A549 (cell line): ENCODE measurements at regions not wholly inside any gene's neighbourhood (a gene's known extent, or its start where the extent isn't known, plus 50 kb on each side); places are given as distances from the start of the nearest gene placed in this dataset.

ENCODE experiments used
- CBX2 ChIP-seq: fragments of 200-600 bp; sonication (generic); IDR thresholded peaks from 2 replicates; pipeline ENCODE4 v1.6.1; 2016; ENCODE audit warnings: low read depth, mild to moderate bottlenecking, borderline replicate concordance
- CEBPB ChIP-seq, 2 experiments: fragments of >200 bp in 1 of 2; sonication (Bioruptor Twin) in 1 of 2; formaldehyde crosslinking in 1 of 2; IDR thresholded peaks; 2 replicates each; pipeline ENCODE4 v1.6.1; 2012 to 2016
- CHD2 ChIP-seq: fragments of 150-350 bp; IDR thresholded peaks from 2 replicates; pipeline ENCODE4 v1.6.1; 2014; ENCODE audit warnings: low read length; ENCODE audit not compliant: partially characterized antibody
- ELK1 ChIP-seq: fragments of 150-350 bp; IDR thresholded peaks from 2 replicates; pipeline ENCODE4 v1.6.1; 2014; ENCODE audit warnings: low read depth, mild to moderate bottlenecking, low read length
- NPAS2 ChIP-seq: fragments of 250-450 bp; sonication (Bioruptor Pico); IDR thresholded peaks from 2 replicates; pipeline ENCODE4 v1.8.0; 2022; ENCODE audit warnings: mild to moderate bottlenecking, moderate library complexity, borderline replicate concordance
- PBX3 ChIP-seq: IDR thresholded peaks from 2 replicates; pipeline ENCODE4 v1.6.1; 2012
- RAD21 ChIP-seq, 2 experiments: fragments of >200 bp in 1 of 2; sonication (Bioruptor Twin) in 1 of 2; formaldehyde crosslinking in 1 of 2; IDR thresholded peaks in 1 of 2; conservative IDR thresholded peaks in 1 of 2; 2 replicates in 1 of 2; 3 replicates in 1 of 2; pipeline ENCODE4 v1.6.1; 2012 to 2018; ENCODE audit warnings: inconsistent platforms in 1 of 2
- TF ChIP-seq, protein P1 (sequence below): fragments of >200 bp; sonication (Bioruptor Twin); formaldehyde crosslinking; IDR thresholded peaks from 3 replicates; pipeline ENCODE4 v1.5.1; 2016

DNA sequence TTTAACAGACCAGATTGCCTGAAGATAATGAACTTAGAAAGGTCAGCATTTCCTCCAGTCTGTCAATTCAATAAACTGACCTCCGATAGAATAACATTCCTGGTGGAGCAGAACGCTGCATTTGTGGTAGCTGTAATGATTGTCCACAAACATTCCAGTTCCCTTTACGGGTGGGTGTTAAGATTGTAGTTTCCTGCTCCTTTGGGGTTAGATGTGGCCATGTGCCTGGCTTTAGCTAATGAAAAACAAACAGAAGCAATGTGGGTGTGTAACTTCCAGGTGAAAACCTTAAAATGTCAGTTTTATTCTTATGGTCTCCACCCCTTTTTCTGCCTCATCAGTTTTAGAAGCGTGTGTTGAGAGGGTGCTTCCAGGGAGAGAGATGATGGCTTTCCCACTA, 217.3 kb upstream of the CRY1 start:
- TF ChIP-seq CEBPB (IDR thresholded peaks at IDR 0.05), result no peak
- no peak for TF ChIP-seq RAD21 (conservative IDR thresholded peaks at IDR 0.05 in 1 of 2, IDR thresholded peaks at IDR 0.05 in 1 of 2)
- no peak for TF ChIP-seq CHD2
- no peak for TF ChIP-seq ELK1
- TF ChIP-seq, protein P1, sequence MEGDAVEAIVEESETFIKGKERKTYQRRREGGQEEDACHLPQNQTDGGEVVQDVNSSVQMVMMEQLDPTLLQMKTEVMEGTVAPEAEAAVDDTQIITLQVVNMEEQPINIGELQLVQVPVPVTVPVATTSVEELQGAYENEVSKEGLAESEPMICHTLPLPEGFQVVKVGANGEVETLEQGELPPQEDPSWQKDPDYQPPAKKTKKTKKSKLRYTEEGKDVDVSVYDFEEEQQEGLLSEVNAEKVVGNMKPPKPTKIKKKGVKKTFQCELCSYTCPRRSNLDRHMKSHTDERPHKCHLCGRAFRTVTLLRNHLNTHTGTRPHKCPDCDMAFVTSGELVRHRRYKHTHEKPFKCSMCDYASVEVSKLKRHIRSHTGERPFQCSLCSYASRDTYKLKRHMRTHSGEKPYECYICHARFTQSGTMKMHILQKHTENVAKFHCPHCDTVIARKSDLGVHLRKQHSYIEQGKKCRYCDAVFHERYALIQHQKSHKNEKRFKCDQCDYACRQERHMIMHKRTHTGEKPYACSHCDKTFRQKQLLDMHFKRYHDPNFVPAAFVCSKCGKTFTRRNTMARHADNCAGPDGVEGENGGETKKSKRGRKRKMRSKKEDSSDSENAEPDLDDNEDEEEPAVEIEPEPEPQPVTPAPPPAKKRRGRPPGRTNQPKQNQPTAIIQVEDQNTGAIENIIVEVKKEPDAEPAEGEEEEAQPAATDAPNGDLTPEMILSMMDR, result no peak
- TF ChIP-seq CBX2, result no peak
- no peak for TF ChIP-seq NPAS2 (CRISPR knock-in tag)
- no peak for TF ChIP-seq PBX3
